Pancreas (tissue), 10 donors: ENCODE measurements at regions not wholly inside any gene's neighbourhood (a gene's known extent, or its start where the extent isn't known, plus 50 kb on each side); places are given as distances from the start of the nearest gene placed in this dataset.

Experiments used
- ATAC-seq, 4 donors: fragments of 200-7000 bp; cut with Tn5 transposase; one replicate each; pipeline versions ENCODE4 v1.8.0 to v1.9.1; 2020; ENCODE audit warnings: mild to moderate bottlenecking in 4 of 4, moderate library complexity in 4 of 4
- DNase-seq, 6 donors: peaks; one replicate each; pipeline ENCODE4 v3.0.0-alpha.2; 2020
- FAIRE-seq: peaks from 2 replicates; lab custom pipeline; 2012; peaks lifted over from hg19 to GRCh38; lab: Jason Lieb, UNC
- H3K27ac ChIP-seq, 4 donors: fragments of 200-600 bp; sonication (generic); 1 replicate in 3 of 4; 2 replicates in 1 of 4; pipeline versions ENCODE4 v1.5.0 to v1.8.0; 2020
- H3K27me3 ChIP-seq, 4 donors: fragments of 200-600 bp; one replicate each; pipeline ENCODE4 v1.8.0; 2021
- H3K36me3 ChIP-seq, 3 donors: fragments of 200-600 bp; sonication (generic) in 1 of 3; one replicate each; pipeline versions ENCODE4 v1.5.0 to v1.8.0; 2020 to 2021
- H3K4me1 ChIP-seq, 3 donors: fragments of 200-600 bp; one replicate each; pipeline ENCODE4 v1.8.0; 2021
- H3K4me3 ChIP-seq, 4 donors: fragments of 200-600 bp; sonication (generic) in 2 of 4; one replicate each; pipeline versions ENCODE4 v1.5.0 to v1.8.0; 2020 to 2021
- H3K9me3 ChIP-seq, 4 donors: fragments of 200-600 bp; one replicate each; pipeline ENCODE4 v1.8.0; 2021
- CTCF ChIP-seq, 4 donors: fragments of 200-600 bp; sonication (generic) in 3 of 4; IDR thresholded peaks; one replicate each; pipeline versions ENCODE4 v1.5.0 to v1.8.0; 2021; ENCODE audit warnings: antibody characterized with exemption in 4 of 4
- WGBS, 2 donors: extraction: QIAGEN DNeasy Blood & Tissue Kit; methylation state at CpG; one replicate each; pipeline ENCODE4 v1.1.7; 2013; 5-methylcytosine and 5-hydroxymethylcytosine counted together
- intact Hi-C, 3 donors: fragments of 100-400 bp; cut with DNase I; formaldehyde crosslinking; loops; one replicate each; pipeline versions ENCODE4 v1.11.1 to v1.14.2; 2022
- donor health status: healthy with polysubstance abuse.
- donor health status: DM: no; HTN: no; CAD: no; lungs with moderate emphysema.
- donor health status: DM: no; HTN: no; CAD: no.
- donor health status: control.
- donor health status: control.
- donor health status: Bipolar disorder and iron deficiency.
- donor health status: DM: yes; HTN: yes; CAD: no.
- donor health status: DM: no; HTN: no; CAD: no.
- donor health status: DM: no; HTN: no; CAD: no.
- donor health status: DM: yes; HTN: yes; CAD: no.

GRCh38 chr7:41051062-41051461 lies 651.8 kb downstream of the INHBA start:
- ATAC-seq (no peak), DNase-seq (no peak), FAIRE-seq (no peak)
- H3K36me3 ChIP-seq = no peaks in the 10 kb centered on the region
- TF ChIP-seq CTCF (IDR thresholded peaks at IDR 0.05) = no peak
- no peaks in the 10 kb centered on the region for H3K4me1 ChIP-seq
- H3K27me3 ChIP-seq = no peaks in the 10 kb centered on the region
- 64 to 75% methylated on average over 6 of the region's 6 CpGs for WGBS, 2 donors
- H3K4me3 ChIP-seq = no peak overlapping the region
- H3K27ac ChIP-seq = no peak overlapping the region
- intact Hi-C loops = no loop called here
- no peaks in the 10 kb centered on the region for H3K9me3 ChIP-seq

- no peak for DNase-seq
- ATAC-seq = no peak
- H3K27ac ChIP-seq = no peak overlapping the region
- no peak for TF ChIP-seq CTCF (IDR thresholded peaks at IDR 0.05)
- H3K9me3 ChIP-seq = no peaks in the 10 kb centered on the region
- no peaks in the 10 kb centered on the region for H3K27me3 ChIP-seq
- FAIRE-seq = no peak
- no peaks in the 10 kb centered on the region for H3K4me1 ChIP-seq
- no peak overlapping the region for H3K4me3 ChIP-seq
- intact Hi-C loops = no loop called here
- H3K36me3 ChIP-seq = no peaks in the 10 kb centered on the region
- WGBS, 2 donors = 46 to 54% methylated on average over 2 of the region's 2 CpGs
Observed at GRCh38 chr7:41048771-41049170, 654.1 kb downstream of the INHBA start.

- Histone ChIP-seq H3K36me3 (no peaks in the 10 kb centered on the region), H3K27ac (no peak overlapping the region), H3K27me3 (no peaks in the 10 kb centered on the region), H3K9me3 (no peaks in the 10 kb centered on the region), H3K4me1 (no peaks in the 10 kb centered on the region), H3K4me3 (no peak overlapping the region)
- DNase-seq = peak in 1 of 6 donors; percentile 3
- peak in 3 of 4 donors; percentile 19 to 57 (median 26) for ATAC-seq
- WGBS, 2 donors = 45 to 62% methylated on average over 9 of the region's 9 CpGs
- no peak for TF ChIP-seq CTCF (IDR thresholded peaks at IDR 0.05)
- intact Hi-C loops = no loop called here
- no peak for FAIRE-seq
Observed at GRCh38 chr7:41047789-41048191, 655.1 kb downstream of the INHBA start.

GRCh38 chr7:41047211-41047610 lies 655.7 kb downstream of the INHBA start:
- H3K4me3 ChIP-seq = no peak overlapping the region
- no peak overlapping the region for H3K27ac ChIP-seq
- no peaks in the 10 kb centered on the region for H3K9me3 ChIP-seq
- FAIRE-seq (no peak), DNase-seq (no peak), ATAC-seq (no peak)
- intact Hi-C loops = no loop called here
- no peaks in the 10 kb centered on the region for H3K4me1 ChIP-seq
- no peak for TF ChIP-seq CTCF (IDR thresholded peaks at IDR 0.05)
- WGBS, 2 donors = 50 to 69% methylated on average over 5 of the region's 5 CpGs
- H3K27me3 ChIP-seq = no peaks in the 10 kb centered on the region
- no peaks in the 10 kb centered on the region for H3K36me3 ChIP-seq

- 33% methylated on average over 4 of the region's 4 CpGs for WGBS, 2 donors
- FAIRE-seq = no peak
- H3K36me3 ChIP-seq = no peaks in the 10 kb centered on the region
- intact Hi-C loops = no loop called here
- no peak for DNase-seq
- TF ChIP-seq CTCF (IDR thresholded peaks at IDR 0.05) = no peak
- H3K27me3 ChIP-seq = no peaks in the 10 kb centered on the region
- no peak overlapping the region for H3K4me3 ChIP-seq
- no peak overlapping the region for H3K27ac ChIP-seq
- ATAC-seq = peak in 2 of 4 donors; percentile 17 to 18
- no peaks in the 10 kb centered on the region for H3K4me1 ChIP-seq
- H3K9me3 ChIP-seq = no peaks in the 10 kb centered on the region
Observed at GRCh38 chr7:41046776-41047175, 656.1 kb downstream of the INHBA start.
